LNCAP (cell line): ENCODE measurements at regions not wholly inside any gene's neighbourhood (a gene's known extent, or its start where the extent isn't known, plus 50 kb on each side); places are given as distances from the start of the nearest gene placed in this dataset.

ENCODE experiments used
- CTCF ChIP-seq: fragments of 450-650 bp; IDR thresholded peaks from 2 replicates; pipeline ENCODE4 v1.5.1; 2017; ENCODE audit warnings: mild to moderate bottlenecking

- TF ChIP-seq CTCF = peak; percentile 68
Observed at GRCh38 chr4:112031712-112032328, 113.4 kb upstream of the FAM241A start.

DNA sequence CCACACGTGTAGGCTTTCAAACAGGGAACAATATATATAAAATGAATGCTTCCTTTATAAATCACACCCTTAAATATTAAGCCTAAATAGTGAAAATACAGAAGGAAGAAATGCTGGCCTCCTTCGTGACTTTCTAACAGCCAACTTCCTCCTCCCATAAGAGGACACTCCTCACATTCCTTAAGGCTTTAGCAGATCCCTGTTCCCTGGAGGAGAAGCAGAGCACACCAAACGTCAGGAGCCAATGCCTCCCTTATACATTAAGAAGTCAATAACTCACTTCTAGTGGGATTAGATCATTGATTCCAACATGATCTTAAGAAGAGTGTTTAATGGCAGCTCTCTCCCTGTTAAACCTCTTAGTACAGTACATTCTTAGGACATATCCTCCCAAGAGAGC is 108.4 kb upstream of the FAM241A start:
- TF ChIP-seq CTCF = no peak

DNA sequence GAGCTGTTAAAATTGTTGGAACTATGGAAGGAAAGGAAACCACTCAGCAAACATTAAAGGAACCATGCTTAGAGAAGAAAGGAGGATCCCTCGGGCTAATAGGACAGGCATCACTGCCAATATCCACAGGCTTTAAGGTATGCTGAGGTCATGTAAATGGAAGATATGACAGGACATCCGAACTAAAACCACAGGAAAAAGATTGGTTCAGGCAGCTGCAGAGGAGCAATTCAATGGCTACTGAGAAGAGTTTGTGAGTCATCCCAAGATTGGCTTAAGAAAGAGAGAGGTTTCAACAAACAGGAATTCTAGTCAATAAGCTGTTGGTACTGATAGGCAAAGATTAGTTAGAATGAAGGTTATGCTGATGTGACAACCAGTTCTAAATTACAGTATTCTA is 106.4 kb upstream of the FAM241A start:
- no peak for TF ChIP-seq CTCF

- TF ChIP-seq CTCF = no peak
Observed at GRCh38 chr4:112053825-112054350, 91.4 kb upstream of the FAM241A start.

GRCh38 chr4:112055100-112055499 is 90.2 kb upstream of the FAM241A start:
- TF ChIP-seq CTCF = no peak

DNA sequence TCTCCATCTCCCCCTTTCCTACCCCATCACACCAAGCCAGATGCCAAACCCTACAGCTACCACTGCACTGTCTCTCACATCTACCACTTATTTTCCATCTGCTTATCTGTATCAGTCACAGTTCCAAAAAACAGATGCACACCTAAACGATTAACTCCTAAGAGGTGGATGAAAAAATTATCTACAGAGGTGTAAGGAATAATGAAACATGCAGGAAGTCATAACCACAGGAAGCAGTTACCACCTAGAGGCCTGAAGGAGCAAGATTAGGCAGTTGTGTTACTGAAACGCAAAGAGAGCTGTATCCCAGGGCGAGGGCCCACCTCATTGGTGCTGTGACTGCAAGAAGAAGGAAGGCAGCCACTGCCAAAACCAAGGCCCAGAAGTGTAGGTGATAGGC is 87.8 kb upstream of the FAM241A start:
- no peak for TF ChIP-seq CTCF

- no peak for TF ChIP-seq CTCF
Observed at GRCh38 chr4:112058433-112058832, 86.8 kb upstream of the FAM241A start.

GRCh38 chr4:112060212-112060611 is 85.0 kb upstream of the FAM241A start:
- TF ChIP-seq CTCF = peak; percentile 58
